AG10803 (cell line): ENCODE measurements at regions not wholly inside any gene's neighbourhood (a gene's known extent, or its start where the extent isn't known, plus 50 kb on each side); places are given as distances from the start of the nearest gene placed in this dataset.

Experiments
- DNase-seq: peaks from one replicate; pipeline ENCODE4 v3.0.0; 2010; ENCODE audit warnings: low read depth
- H3K4me3 ChIP-seq: 2 replicates; pipeline ENCODE4 v1.5.1; 2011; ENCODE audit warnings: mild to moderate bottlenecking, low read length, control low read depth
- CTCF ChIP-seq: conservative IDR thresholded peaks from 2 replicates; pipeline ENCODE4 v1.5.1; 2011; ENCODE audit warnings: mild to moderate bottlenecking, low read length, control low read depth, inconsistent platforms

- DNase-seq, result no peak
- H3K4me3 ChIP-seq, result no peak overlapping the region
- TF ChIP-seq CTCF, result peak; percentile 50
Observed at GRCh38 chr13:31043957-31044356, 111.5 kb downstream of the TEX26 start.

GRCh38 chr13:31042481-31043165 lies 110.2 kb downstream of the TEX26 start:
- DNase-seq, result no peak
- no peak overlapping the region for H3K4me3 ChIP-seq
- no peak for TF ChIP-seq CTCF

GRCh38 chr13:31042049-31042448 lies 109.6 kb downstream of the TEX26 start:
- no peak overlapping the region for H3K4me3 ChIP-seq
- TF ChIP-seq CTCF, result no peak
- DNase-seq, result no peak

- peak; percentile 57 for DNase-seq
- TF ChIP-seq CTCF, result no peak
- no peak overlapping the region for H3K4me3 ChIP-seq
Observed at GRCh38 chr13:31038834-31039552, 106.5 kb downstream of the TEX26 start.

GRCh38 chr13:31037874-31038500 lies 105.5 kb downstream of the TEX26 start:
- H3K4me3 ChIP-seq, result no peak overlapping the region
- DNase-seq, result no peak
- TF ChIP-seq CTCF, result no peak

GRCh38 chr13:31036731-31037695 lies 104.6 kb downstream of the TEX26 start:
- DNase-seq, result no peak
- no peak overlapping the region for H3K4me3 ChIP-seq
- TF ChIP-seq CTCF, result no peak
